ENCODE measurements at regions not wholly inside any gene's neighbourhood (a gene's known extent, or its start where the extent isn't known, plus 50 kb on each side); places are given as distances from the start of the nearest gene placed in this dataset.

DNA sequence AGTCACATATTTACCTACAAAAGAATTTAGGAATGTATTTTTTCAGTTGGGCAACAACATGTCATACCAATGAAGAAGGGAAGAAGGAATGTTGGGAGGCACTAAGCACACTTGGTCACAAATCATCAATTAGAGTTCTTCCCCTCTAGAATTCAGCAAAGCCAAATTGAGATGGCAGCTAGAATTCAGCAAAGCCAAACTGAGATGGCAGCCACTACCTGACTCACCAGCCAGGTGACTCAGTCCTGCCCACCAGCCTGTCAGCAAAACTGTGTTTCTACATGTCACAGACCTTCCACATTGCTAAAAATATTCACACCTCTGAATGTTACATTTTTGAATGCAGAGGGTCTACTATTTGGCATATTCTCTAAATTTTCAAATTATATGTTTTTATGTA, 63.2 kb upstream of the NOCT start:
- POLR2A ChIA-PET: no interaction called here
- no peak overlapping the region for H3K27ac ChIP-seq (ENCODE audit: insufficient read depth, low read depth, low read length)
- H3K4me1 ChIP-seq (ENCODE audit: control insufficient read depth, extremely low read depth, insufficient read depth, low read length): no peaks in the 10 kb centered on the region
- no peak overlapping the region for H3K4me2 ChIP-seq (ENCODE audit: insufficient read depth, low read length)
- H3K4me3 ChIP-seq (replicated peaks in 1 of 3; ENCODE audit: insufficient read depth in 1 of 3, low read depth in 1 of 3, low read length in 3 of 3): no peak overlapping the region
- H3K9me3 ChIP-seq (replicated peaks; ENCODE audit: control insufficient read depth, insufficient read depth, low read length): no peaks in the 10 kb centered on the region
- H3K36me3 ChIP-seq (ENCODE audit: control insufficient read depth in 2 of 2, extremely low read depth in 1 of 2, insufficient read depth in 2 of 2, low read length in 2 of 2): no peaks in the 10 kb centered on the region
- TF ChIP-seq, protein P1, sequence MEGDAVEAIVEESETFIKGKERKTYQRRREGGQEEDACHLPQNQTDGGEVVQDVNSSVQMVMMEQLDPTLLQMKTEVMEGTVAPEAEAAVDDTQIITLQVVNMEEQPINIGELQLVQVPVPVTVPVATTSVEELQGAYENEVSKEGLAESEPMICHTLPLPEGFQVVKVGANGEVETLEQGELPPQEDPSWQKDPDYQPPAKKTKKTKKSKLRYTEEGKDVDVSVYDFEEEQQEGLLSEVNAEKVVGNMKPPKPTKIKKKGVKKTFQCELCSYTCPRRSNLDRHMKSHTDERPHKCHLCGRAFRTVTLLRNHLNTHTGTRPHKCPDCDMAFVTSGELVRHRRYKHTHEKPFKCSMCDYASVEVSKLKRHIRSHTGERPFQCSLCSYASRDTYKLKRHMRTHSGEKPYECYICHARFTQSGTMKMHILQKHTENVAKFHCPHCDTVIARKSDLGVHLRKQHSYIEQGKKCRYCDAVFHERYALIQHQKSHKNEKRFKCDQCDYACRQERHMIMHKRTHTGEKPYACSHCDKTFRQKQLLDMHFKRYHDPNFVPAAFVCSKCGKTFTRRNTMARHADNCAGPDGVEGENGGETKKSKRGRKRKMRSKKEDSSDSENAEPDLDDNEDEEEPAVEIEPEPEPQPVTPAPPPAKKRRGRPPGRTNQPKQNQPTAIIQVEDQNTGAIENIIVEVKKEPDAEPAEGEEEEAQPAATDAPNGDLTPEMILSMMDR (IDR thresholded peaks at IDR 0.05; ENCODE audit: extremely low read depth in 1 of 2, insufficient read depth in 1 of 2, low read depth in 1 of 2, low read length in 2 of 2): no peak
- TF ChIP-seq FOS (IDR thresholded peaks at IDR 0.05; ENCODE audit: borderline replicate concordance, insufficient read depth, low read length): no peak
- TF ChIP-seq POLR2AphosphoS5 (IDR thresholded peaks at IDR 0.05; ENCODE audit: insufficient read depth, low read depth, low read length): no peak
- CTCF ChIA-PET: interaction anchor here (0.5 to 1.8 kb wide), 2 partner anchors 15 to 657 kb away, joined by 3 to 4 read pairs; no protein-coding TSS in a partner anchor
- intact Hi-C loops (cut with micrococcal nuclease): no loop called here
- no peaks in the 10 kb centered on the region for H3K79me2 ChIP-seq (ENCODE audit: control insufficient read depth, insufficient read depth, low read length)
- dilution Hi-C loops (cut with MboI; ENCODE audit: extremely low pct_ligation_motif_present, low sequenced_read_pairs): no loop called here
- DNase-seq (ENCODE audit: low read depth, low spot score) (no peak), FAIRE-seq (no peak)
- BruUV-seq (replicated peaks): no TSS peak
- H3K9me1 ChIP-seq (replicated peaks; ENCODE audit: control insufficient read depth, extremely low read depth, insufficient read depth, low read length): no peaks in the 10 kb centered on the region
- no peaks in the 10 kb centered on the region for H4K20me1 ChIP-seq (replicated peaks; ENCODE audit: control insufficient read depth, extremely low read depth, insufficient read depth, low read length)
- H2AFZ ChIP-seq (ENCODE audit: low read depth, low read length): no peak overlapping the region
- H3K27me3 ChIP-seq (ENCODE audit: control insufficient read depth in 2 of 2, insufficient read depth in 2 of 2, low read length in 2 of 2): peaks cover 0 to 2% of the 10 kb centered on the region in 2 experiments
- no peak overlapping the region for H3K9ac ChIP-seq (replicated peaks; ENCODE audit: extremely low read depth, insufficient read depth, low read length)

DNA sequence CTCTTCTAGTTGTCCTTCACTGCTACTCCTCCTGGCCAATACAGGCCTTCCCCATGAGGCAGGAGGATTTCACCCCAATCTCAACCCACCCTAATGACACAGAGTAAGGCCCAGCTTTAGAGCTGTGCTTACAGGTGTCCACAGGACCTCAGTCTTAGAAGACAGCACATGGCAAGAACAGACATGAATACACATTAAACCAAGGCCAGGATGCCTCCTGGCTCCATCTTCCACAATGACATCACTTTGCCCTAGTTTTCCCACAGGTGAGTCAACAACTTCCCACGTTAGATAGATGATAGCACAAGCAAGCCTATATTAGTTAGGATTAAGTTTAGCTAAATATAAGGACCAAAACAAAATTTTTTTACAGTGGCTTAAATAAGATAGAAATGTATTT, 63.8 kb upstream of the NOCT start:
- Histone ChIP-seq H3K4me3 (replicated peaks in 1 of 3; ENCODE audit: insufficient read depth in 1 of 3, low read depth in 1 of 3, low read length in 3 of 3) (no peak overlapping the region), H3K9me3 (replicated peaks; ENCODE audit: control insufficient read depth, insufficient read depth, low read length) (no peaks in the 10 kb centered on the region), H3K27ac (ENCODE audit: insufficient read depth, low read depth, low read length) (no peak overlapping the region), H2AFZ (ENCODE audit: low read depth, low read length) (no peak overlapping the region), H4K20me1 (replicated peaks; ENCODE audit: control insufficient read depth, extremely low read depth, insufficient read depth, low read length) (no peaks in the 10 kb centered on the region), H3K4me2 (ENCODE audit: insufficient read depth, low read length) (no peak overlapping the region), H3K79me2 (ENCODE audit: control insufficient read depth, insufficient read depth, low read length) (no peaks in the 10 kb centered on the region), H3K27me3 (ENCODE audit: control insufficient read depth in 2 of 2, insufficient read depth in 2 of 2, low read length in 2 of 2) (no peaks in the 10 kb centered on the region), H3K4me1 (ENCODE audit: control insufficient read depth, extremely low read depth, insufficient read depth, low read length) (no peaks in the 10 kb centered on the region), H3K36me3 (ENCODE audit: control insufficient read depth in 2 of 2, extremely low read depth in 1 of 2, insufficient read depth in 2 of 2, low read length in 2 of 2) (no peaks in the 10 kb centered on the region), H3K9ac (replicated peaks; ENCODE audit: extremely low read depth, insufficient read depth, low read length) (no peak overlapping the region), H3K9me1 (replicated peaks; ENCODE audit: control insufficient read depth, extremely low read depth, insufficient read depth, low read length) (no peaks in the 10 kb centered on the region)
- DNase-seq (ENCODE audit: low read depth, low spot score) (no peak), FAIRE-seq (no peak)
- intact Hi-C loops (cut with micrococcal nuclease): no loop called here
- POLR2A ChIA-PET: no interaction called here
- CTCF ChIA-PET: interaction anchor here (0.5 to 1.8 kb wide), 2 partner anchors 14 to 658 kb away, joined by 3 to 4 read pairs; no protein-coding TSS in a partner anchor
- dilution Hi-C loops (cut with MboI; ENCODE audit: extremely low pct_ligation_motif_present, low sequenced_read_pairs): no loop called here
- TF ChIP-seq POLR2A (IDR thresholded peaks at IDR 0.05; ENCODE audit: low read depth, low read length): no peak
- TF ChIP-seq GATA2 (IDR thresholded peaks at IDR 0.05; ENCODE audit: insufficient read depth, insufficient read length, low read depth, low read length): no peak
- TF ChIP-seq, protein P2, sequence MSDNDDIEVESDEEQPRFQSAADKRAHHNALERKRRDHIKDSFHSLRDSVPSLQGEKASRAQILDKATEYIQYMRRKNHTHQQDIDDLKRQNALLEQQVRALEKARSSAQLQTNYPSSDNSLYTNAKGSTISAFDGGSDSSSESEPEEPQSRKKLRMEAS (IDR thresholded peaks at IDR 0.05; ENCODE audit: insufficient read depth, insufficient read length): no peak
- TF ChIP-seq JUN (IDR thresholded peaks at IDR 0.05; ENCODE audit: borderline replicate concordance, insufficient read depth, insufficient read length, low read depth): no peak
- no peak for TF ChIP-seq POLR2AphosphoS5 (IDR thresholded peaks at IDR 0.05; ENCODE audit: insufficient read depth, low read depth, low read length)
- TF ChIP-seq, protein P1 (IDR thresholded peaks at IDR 0.05; ENCODE audit: extremely low read depth in 1 of 2, insufficient read depth in 1 of 2, low read depth in 1 of 2, low read length in 2 of 2): no peak
- TF ChIP-seq MYC (IDR thresholded peaks at IDR 0.05; ENCODE audit: low read depth, low read length): no peak
- TF ChIP-seq FOS (IDR thresholded peaks at IDR 0.05; ENCODE audit: borderline replicate concordance, insufficient read depth, low read length): no peak
- no peak for TF ChIP-seq EZH2 (IDR thresholded peaks at IDR 0.05; ENCODE audit: borderline replicate concordance, low read depth, low read length, severe bottlenecking)
- no TSS peak for BruUV-seq (replicated peaks)
